HG03520 (cell line): ENCODE measurements at regions not wholly inside any gene's neighbourhood (a gene's known extent, or its start where the extent isn't known, plus 50 kb on each side); places are given as distances from the start of the nearest gene placed in this dataset.

Source experiments
- ATAC-seq: cut with Tn5 transposase; IDR thresholded peaks from one replicate; pipeline ENCODE4 v1.9.1; 2021; ENCODE audit warnings: mild to moderate bottlenecking, moderate library complexity; ENCODE audit not compliant: unreplicated experiment

DNA sequence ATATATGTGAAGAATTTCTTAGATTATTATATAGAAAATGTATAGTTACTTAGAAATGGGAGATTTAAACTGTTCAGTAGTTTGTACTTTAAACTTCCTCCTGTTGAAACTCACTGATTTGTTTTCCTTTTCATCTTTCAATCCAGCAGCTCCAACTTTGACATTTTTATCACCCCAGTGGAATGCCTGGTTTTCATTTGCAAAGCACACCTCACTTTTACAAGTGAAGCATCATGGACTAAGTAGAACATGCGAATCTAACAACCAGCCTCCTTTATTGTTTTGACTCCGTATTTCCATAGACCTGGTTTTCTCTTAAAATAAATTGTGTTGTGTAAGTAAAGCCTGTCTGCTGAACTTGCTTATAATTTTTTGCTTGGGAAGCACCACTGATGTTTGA is 97.8 kb upstream of the ROBO2 start:
- no peak for ATAC-seq

DNA sequence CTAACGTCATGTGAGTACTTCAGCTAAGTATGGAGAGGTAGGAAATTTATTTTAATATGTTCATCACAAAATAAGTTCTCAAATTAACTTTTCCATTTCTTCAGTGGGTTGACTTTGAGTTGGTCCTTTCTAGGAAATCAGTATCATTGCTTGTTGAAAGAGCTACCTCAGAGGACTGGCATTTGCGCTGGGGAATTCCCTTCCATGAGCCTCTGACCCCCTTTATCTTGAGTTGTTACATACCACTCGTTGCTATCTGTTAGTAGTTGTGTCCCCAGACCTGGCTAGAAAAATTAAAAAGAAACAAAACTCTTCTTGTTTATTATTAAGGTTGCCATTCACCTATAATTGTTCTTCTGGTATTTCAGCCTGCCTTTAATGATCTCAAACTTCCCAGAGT is 96.8 kb upstream of the ROBO2 start:
- no peak for ATAC-seq

DNA sequence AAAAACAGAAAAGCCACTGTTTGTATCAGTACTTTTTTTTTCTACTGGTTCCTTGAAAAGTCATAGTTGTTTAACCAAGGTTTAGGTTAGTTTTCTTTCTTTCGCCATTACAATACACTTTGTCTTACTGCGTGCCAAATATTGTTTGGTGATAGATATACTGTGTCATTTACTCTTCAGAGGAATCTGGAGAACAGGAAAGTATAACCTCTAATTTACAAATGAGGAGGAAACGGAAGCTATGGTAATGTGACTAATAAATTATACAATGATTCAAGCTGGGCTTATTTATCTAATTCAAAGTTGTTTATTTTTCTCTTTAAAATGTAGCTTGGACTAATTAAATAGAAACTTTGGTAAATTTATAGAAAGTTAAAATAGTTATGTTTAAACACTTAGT is 96.2 kb upstream of the ROBO2 start:
- ATAC-seq, result no peak

DNA sequence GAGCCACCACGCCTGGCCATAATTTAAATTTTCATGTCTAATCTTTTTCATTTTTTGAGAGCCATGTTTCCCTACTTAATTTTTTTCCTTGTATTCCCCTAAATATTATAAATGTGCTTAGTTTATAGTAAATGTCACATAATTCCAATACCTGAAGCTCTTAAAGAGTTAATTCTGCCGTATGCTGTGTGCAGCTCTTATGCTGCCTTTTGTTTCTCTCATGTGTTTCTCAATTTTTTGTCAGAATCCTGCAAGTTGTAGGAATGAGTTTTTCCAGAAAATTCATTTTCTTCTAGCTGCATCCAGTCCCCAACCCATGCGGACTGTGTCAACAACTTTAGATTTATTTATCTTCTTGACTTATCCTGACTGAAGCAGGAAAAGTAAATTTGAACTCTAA is 90.9 kb upstream of the ROBO2 start:
- ATAC-seq, result no peak

DNA sequence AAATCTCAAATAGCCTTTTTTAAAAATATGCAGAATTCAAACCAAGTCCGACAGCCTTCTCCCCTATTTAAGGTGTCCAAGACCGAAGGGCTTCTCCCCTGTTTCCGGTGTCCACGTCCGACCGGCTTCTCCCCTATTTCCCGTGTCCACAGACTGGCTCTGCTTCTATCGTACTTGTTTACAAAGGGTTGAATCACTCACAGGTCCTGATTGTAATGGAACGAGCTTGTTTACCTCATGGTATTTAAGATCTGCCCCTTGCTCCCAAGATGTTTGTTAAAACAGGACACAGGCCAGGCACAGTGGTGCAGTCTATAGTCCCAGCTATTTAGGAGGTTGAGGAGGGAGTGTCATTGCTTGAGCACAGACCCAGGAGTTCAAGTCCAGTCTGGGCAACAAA is 90.4 kb upstream of the ROBO2 start:
- ATAC-seq, result no peak

DNA sequence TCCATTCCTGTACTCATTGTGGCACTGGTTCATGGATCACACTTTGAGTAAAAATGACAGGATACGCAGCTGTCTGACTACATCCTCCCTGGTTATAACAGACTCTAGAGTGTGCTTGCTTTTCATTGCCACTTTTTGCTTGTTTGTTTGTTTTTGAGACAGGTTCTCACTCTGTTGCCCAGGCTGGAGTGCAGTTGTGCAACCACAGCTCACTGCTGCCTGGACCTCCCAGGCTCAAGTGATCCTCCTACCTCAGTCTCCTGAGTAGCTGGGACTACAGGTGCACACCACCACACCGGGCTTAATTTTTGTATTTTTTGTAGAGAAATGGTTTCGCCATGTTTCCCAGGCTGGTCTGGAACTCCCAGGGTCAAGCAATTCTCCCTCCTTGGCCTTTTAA is 89.3 kb upstream of the ROBO2 start:
- ATAC-seq, result no peak

DNA sequence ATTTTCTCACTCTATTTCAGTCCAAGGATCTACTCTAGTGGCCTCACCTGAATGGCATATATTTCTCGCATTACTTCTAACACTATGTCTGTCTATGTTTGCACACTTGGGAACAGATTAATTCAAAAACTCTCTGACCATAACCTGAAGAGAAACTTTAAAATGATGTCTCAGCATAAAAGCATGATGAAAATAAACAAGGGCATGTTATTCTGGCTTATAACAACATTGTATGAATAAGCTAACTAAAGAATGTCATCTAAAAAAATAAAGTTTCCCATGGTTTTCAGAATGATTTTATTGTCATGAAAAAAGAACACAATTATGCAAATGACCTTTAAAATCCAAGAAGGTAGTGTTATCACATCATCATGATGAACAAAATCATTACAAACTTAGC is 85.5 kb upstream of the ROBO2 start:
- ATAC-seq, result no peak

DNA sequence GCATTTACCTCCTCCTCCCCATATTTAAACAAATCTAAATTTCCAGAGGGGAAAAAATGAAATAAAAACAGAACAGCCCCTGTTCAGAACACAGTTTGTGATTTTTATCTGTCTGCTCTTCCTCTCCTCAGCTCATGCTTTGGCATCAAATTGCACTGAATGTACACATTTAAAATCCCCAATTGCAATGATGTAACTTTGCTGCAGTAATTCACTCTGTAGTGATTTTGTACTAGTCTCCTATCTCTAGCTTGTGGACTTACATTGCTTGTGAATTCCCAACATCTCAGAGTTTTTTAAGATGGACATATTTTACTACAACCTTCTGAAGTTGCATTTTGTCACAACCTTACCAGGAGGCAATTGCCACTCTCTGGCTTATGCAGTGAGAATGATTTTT is 81.6 kb upstream of the ROBO2 start:
- no peak for ATAC-seq

DNA sequence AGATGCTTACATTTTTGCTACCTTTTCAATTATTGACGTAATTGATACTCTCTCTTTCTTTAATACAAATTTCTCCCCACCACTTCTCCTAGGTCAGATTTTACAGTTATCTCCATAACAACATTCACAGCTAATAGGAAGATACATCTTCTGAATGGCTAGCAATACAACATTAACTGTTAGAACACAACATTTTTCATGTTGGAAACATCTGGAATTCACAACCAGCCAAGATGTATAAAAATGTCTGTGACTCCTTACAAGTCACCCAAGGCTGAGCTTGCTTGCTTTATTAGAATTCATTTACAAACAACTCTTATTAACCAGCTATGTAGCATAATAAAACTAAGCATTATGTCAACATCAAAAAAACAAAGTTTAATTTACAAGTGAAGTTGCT is 81.0 kb upstream of the ROBO2 start:
- ATAC-seq, result no peak

DNA sequence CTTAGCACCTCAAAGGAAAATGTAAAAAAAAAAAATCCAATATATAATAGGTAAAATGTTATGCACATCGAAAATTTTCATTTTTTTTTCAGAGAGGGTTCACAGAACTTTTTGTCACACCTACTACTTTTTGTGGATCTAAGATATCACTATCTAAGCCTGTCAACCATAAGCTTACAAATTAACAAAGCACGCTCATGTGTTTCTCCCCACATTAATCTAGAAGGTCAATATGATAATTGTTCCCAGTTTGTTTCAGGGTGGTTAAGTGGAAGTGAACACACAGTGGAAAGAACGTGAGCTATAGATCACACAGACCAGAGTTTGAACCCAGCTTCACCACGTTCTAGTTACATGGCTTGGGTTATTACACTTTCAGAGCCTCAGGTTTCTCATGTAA is 78.6 kb upstream of the ROBO2 start:
- ATAC-seq, result no peak

DNA sequence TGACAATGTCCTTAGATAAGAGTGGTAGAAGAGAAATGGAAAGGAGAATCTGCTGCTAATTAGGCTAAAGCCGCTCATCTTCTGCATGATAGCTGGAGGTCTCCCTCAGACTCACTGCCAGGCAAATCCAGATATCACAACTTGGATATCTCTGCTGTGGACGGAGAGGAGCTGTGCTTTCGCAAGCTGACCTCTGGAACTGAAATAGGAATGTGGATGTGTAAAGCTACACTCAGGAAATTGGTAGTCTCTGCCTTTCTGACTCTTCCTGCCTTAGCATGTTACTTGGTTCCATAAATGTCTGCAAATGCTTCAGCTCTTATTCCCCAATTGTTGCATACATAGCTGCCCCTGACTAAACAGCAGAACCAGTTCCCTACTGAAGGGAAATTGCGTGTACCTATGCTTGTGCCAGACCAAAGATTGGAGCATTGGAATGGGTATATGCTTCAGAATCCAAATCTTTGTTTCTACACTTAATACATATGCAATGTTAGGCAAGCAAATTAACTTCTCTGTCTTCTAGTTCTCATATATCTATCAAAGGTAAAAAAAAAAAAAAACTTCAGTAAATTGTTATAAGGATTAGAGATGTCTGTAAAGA is 74.7 kb upstream of the ROBO2 start:
- no peak for ATAC-seq

DNA sequence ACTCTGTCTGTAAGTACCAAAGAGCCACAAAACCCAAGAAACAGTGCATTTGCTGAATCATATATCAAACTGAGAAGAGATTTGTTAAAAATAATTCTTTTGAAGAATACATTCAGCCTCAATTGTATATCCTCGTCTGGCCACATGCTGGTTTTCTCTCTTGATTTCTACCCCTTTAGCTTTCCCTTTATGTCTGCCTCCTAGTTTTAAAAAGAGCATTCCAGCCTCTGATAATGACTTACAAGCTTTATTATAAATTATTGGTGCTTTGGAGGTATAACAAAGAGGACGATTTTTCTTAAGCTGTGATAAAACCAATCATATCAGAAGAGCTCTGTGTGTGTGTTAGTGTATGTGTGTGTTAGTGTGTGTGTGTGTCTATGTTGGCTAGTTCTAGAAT is 70.4 kb upstream of the ROBO2 start:
- no peak for ATAC-seq

DNA sequence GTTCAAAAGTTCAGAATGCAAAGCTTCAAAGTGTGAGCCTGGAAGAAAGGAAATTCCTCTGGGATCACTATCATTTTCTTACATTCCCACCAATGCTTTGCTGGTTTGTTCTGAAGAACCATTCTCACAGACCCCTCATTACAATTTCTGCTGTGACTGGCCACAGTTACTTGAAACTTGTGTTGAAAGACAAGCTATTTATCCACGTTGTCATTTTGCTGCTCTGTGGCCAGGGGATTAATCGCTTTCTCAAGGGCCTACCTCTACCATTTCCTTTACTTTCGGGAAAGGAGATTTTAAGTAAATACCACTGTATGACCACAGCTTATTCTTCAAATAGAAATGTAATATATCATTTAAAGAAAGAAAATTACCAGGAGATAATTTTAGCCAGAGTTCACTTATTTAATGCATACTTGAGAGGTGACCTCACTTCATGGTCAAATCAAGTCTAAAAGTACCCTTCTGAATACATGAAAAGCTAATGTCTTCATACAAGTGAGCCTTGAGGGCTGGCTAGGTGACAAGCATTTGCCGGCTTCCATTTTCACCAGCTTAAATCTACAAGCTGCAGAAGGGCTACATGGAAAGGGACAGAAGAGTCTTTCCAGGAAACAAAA is 69.8 kb upstream of the ROBO2 start:
- no peak for ATAC-seq

DNA sequence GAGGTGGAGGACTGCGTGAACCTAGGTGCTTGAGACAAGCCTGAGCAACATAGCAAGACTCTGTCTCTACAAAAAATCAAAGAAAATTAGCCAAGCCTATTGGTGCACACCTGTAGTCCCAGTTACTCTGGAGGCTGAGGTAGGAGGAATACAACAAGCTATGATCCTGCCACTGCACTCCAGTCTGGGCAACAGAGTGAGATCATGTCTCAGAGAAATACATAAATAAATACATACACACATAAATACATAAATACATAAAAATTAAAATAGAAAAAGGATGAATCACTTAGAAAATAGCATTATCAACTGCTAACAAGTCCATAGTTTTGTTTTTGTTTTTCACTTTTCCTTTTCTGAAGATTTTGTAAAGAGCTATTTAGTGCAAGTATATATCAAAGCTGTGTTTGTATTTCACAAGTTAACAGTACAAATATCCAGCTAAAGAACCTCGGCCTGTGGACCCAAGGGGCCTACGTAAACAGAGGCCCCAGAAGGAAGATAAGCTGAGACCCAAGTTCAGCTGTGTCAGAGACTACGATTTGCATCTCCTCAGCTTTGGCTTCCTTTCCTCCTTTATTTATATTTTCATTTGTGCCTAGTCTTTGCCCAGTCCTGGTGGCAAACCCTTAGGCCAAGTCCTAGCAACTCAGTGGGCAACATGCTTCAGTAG is 67.1 kb upstream of the ROBO2 start:
- no peak for ATAC-seq

DNA sequence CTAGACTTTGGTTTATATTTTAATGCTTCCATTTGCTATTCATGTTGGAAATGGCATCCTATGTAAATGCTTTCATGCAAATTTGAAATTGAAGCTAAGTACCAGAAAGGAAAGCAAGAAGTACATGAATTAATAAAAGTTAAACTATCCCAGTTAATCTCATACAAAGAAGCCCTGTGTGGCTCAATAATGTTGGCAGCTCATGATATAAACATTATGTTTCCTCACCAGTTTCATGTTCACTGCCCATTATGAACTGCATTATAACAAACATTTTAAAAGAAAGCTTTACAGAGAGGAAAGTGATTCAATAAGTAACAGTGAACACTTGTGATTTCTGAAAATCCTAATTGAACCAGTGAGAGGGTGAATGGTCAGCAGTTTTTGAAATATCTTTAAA is 62.9 kb upstream of the ROBO2 start:
- no peak for ATAC-seq

DNA sequence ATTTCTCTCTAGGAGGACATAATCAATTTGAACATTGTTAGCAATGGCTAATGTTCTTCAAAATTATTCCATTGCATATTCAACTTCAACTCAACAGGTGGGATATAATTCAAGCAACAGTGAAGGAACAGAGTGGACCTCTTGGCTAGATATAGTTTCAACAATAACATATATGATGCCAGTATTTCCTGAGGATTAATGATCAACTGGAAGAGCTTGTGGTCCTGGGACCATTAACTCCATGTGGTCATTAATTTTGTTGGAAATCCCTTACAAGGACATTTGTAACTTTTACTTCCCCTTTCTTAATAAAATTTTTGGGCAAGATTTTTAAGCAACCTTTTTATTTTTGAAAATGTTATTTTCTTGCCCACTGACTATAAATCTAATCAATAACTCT is 54.3 kb upstream of the ROBO2 start:
- no peak for ATAC-seq

DNA sequence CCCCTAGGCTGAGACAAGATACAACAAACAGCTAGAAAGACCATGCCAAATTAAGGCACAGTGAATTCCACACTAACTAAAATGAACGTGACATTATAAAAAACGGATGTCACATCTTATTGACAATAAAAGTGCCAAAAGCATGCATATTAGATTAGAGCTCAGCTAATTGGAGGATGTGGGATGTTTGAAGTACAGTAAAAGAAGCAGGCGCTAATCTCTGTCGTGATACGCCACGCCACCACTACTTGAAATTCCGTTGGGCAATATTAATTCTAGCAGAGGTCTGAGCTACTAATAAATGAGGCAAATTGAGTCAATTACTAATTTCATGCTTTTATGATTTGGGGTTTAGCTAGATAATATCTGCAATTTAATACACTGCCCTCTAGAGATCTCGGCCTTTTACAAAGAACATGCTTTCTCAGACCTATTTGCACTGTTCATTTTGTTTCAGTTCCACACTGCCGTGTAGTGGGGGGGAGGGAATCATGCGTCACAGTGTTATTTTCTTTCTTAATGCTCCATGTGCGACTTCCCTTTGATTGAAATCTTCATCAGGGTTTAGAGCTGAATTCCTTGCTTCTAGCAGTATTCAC is 52.9 kb upstream of the ROBO2 start:
- no peak for ATAC-seq
